ENCODE measurements at regions not wholly inside any gene's neighbourhood (a gene's known extent, or its start where the extent isn't known, plus 50 kb on each side); places are given as distances from the start of the nearest gene placed in this dataset.

DNA sequence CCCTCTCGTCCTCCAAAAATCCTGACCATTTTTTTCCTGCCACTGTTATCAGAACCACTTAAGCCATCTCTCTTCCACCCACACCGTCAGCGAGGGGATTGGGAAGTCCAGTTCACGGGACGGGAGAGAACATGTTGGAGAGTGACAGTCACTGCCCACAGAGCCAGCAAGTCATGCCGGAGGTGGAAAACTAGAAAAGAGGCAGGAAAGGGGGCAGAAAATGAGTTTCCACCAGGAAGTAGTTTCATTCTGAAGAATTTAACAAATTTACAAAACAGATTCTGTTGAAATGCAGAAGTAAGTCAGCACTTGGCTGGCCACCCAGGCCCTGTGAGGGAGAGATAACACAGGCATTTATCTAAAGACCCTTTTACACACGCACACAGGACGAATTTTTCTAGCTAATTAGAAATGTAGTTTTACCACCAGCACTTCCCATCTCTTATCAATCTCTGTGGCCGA is 431.3 kb downstream of the TSN start:
- Histone ChIP-seq H3K4me2 (ENCODE audit: low read length) (no peak overlapping the region), H3F3A (ENCODE audit: control insufficient read depth, insufficient read depth) (no peaks in the 10 kb centered on the region), H3K27ac (ENCODE audit: low read depth, low read length) (no peak overlapping the region), H3K36me3 (ENCODE audit: control insufficient read depth, low read length) (no peaks in the 10 kb centered on the region), H3K79me2 (ENCODE audit: control insufficient read depth, low read length) (no peaks in the 10 kb centered on the region), H3K27me3 (ENCODE audit: control insufficient read depth, low read length) (no peaks in the 10 kb centered on the region; the same call in none of the 2 replicates), H3K9me3 (ENCODE audit: control insufficient read depth, insufficient read depth, low read length) (no peaks in the 10 kb centered on the region), H3K4me1 (ENCODE audit: control insufficient read depth, low read length) (no peaks in the 10 kb centered on the region), H3K4me3 (ENCODE audit: low read length) (no peak overlapping the region), H3K9me2 (replicated peaks; ENCODE audit: control insufficient read depth, low read length) (no peaks in the 10 kb centered on the region), H4K20me1 (ENCODE audit: control insufficient read depth, insufficient read depth, low read depth, low read length) (no peaks in the 10 kb centered on the region)
- TF ChIP-seq EZH2phosphoT487 (IDR thresholded peaks at IDR 0.05; ENCODE audit: borderline replicate concordance, low read length) = no peak
- TF ChIP-seq, protein P1, sequence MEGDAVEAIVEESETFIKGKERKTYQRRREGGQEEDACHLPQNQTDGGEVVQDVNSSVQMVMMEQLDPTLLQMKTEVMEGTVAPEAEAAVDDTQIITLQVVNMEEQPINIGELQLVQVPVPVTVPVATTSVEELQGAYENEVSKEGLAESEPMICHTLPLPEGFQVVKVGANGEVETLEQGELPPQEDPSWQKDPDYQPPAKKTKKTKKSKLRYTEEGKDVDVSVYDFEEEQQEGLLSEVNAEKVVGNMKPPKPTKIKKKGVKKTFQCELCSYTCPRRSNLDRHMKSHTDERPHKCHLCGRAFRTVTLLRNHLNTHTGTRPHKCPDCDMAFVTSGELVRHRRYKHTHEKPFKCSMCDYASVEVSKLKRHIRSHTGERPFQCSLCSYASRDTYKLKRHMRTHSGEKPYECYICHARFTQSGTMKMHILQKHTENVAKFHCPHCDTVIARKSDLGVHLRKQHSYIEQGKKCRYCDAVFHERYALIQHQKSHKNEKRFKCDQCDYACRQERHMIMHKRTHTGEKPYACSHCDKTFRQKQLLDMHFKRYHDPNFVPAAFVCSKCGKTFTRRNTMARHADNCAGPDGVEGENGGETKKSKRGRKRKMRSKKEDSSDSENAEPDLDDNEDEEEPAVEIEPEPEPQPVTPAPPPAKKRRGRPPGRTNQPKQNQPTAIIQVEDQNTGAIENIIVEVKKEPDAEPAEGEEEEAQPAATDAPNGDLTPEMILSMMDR (IDR thresholded peaks at IDR 0.05; ENCODE audit: low read depth, low read length, poor library complexity, severe bottlenecking) = no peak

GRCh38 chr2:122191331-122191730 is 435.9 kb downstream of the TSN start:
- no peaks in the 10 kb centered on the region for H3K36me3 ChIP-seq (ENCODE audit: control insufficient read depth, low read length)
- no peaks in the 10 kb centered on the region for H4K20me1 ChIP-seq (ENCODE audit: control insufficient read depth, insufficient read depth, low read depth, low read length)
- no peaks in the 10 kb centered on the region for H3K4me1 ChIP-seq (ENCODE audit: control insufficient read depth, low read length)
- no peaks in the 10 kb centered on the region for H3K9me3 ChIP-seq (ENCODE audit: control insufficient read depth, insufficient read depth, low read length)
- H3F3A ChIP-seq (ENCODE audit: control insufficient read depth, insufficient read depth) = no peaks in the 10 kb centered on the region
- H3K4me3 ChIP-seq (ENCODE audit: low read length) = no peak overlapping the region
- H3K79me2 ChIP-seq (ENCODE audit: control insufficient read depth, low read length) = no peaks in the 10 kb centered on the region
- H3K27ac ChIP-seq (ENCODE audit: low read depth, low read length) = no peak overlapping the region
- TF ChIP-seq, protein P1 (IDR thresholded peaks at IDR 0.05; ENCODE audit: low read depth, low read length, poor library complexity, severe bottlenecking) = peak; percentile 43
- TF ChIP-seq EZH2phosphoT487 (IDR thresholded peaks at IDR 0.05; ENCODE audit: borderline replicate concordance, low read length) = no peak
- no peaks in the 10 kb centered on the region; the same call in 1 of the 2 replicates for H3K27me3 ChIP-seq (ENCODE audit: control insufficient read depth, low read length)
- no peaks in the 10 kb centered on the region for H3K9me2 ChIP-seq (replicated peaks; ENCODE audit: control insufficient read depth, low read length)
- H3K4me2 ChIP-seq (ENCODE audit: low read length) = no peak overlapping the region

- H3K27me3 ChIP-seq (ENCODE audit: control insufficient read depth, low read length) = no peaks in the 10 kb centered on the region
- H3K4me3 ChIP-seq (ENCODE audit: low read length) = no peak overlapping the region
- H3K9me3 ChIP-seq (ENCODE audit: control insufficient read depth, insufficient read depth, low read length) = no peaks in the 10 kb centered on the region
- no peak overlapping the region for H3K4me2 ChIP-seq (ENCODE audit: low read length)
- H3K36me3 ChIP-seq (ENCODE audit: control insufficient read depth, low read length) = no peaks in the 10 kb centered on the region
- H3K27ac ChIP-seq (ENCODE audit: low read depth, low read length) = no peak overlapping the region
- no peaks in the 10 kb centered on the region for H3F3A ChIP-seq (ENCODE audit: control insufficient read depth, insufficient read depth)
- H4K20me1 ChIP-seq (ENCODE audit: control insufficient read depth, insufficient read depth, low read depth, low read length) = no peaks in the 10 kb centered on the region
- no peaks in the 10 kb centered on the region for H3K9me2 ChIP-seq (replicated peaks; ENCODE audit: control insufficient read depth, low read length)
- no peaks in the 10 kb centered on the region for H3K4me1 ChIP-seq (ENCODE audit: control insufficient read depth, low read length)
- H3K79me2 ChIP-seq (ENCODE audit: control insufficient read depth, low read length) = no peaks in the 10 kb centered on the region
- TF ChIP-seq, protein P1 (IDR thresholded peaks at IDR 0.05; ENCODE audit: low read depth, low read length, poor library complexity, severe bottlenecking) = no peak
- no peak for TF ChIP-seq EZH2phosphoT487 (IDR thresholded peaks at IDR 0.05; ENCODE audit: borderline replicate concordance, low read length)
Observed at GRCh38 chr2:122193622-122194021, 438.2 kb downstream of the TSN start.
